Stimulated activated CD4-positive, alpha-beta T cell treated with anti-CD3 and anti-CD28 coated beads, Interleukin-4, amount 100 ng/mL, for 4 hours (primary cell): ENCODE measurements at regions not wholly inside any gene's neighbourhood (a gene's known extent, or its start where the extent isn't known, plus 50 kb on each side); places are given as distances from the start of the nearest gene placed in this dataset.

Source experiments
- DNase-seq, 2 experiments: peaks; one replicate each; pipeline ENCODE4 v3.0.0-alpha.2; 2020

DNA sequence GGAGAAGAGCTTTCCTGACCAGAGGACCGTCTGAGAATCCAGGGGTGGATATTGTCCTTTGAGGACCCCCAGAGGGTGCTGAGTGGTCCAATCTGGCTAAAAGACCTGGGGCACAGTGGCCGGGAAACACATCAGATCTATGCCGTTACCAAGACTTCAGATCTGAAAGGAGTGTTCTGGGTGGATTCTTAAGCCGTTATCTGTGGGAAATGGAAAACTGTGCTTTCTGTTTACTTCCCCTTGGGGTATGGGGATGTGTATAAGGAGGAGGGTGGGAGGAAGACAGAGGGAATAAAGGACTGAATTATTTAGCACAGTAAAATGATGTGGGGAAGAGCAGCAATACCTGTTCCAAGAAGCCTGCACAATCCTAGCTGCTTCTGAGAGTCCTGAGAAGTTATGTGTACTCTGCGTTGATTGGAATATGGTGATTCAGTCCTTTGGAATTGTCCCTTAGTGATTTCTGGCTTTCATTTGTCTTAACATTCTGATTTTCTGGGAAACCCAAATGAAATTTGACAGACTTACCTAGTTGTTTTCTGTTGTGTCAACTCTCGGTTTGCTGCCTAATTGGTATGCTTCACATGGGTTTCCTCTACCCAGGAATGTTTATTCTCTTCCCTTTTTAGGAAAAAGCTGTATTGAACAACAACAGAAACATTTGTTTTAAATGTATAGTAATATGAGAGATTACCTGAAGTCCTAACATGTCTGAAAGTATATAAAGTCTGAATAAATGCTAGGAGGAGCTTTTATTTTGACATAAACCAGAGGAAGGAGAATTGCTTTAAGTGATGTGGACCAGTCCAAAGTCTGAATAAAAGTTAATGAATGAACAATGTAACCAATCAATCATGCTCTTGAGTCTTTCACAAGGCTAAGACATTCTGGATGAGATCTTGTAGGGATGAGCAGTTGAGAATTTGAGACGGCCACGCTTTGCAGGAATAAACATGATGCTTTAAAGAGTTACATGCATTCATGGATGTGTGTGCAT is 427.1 kb upstream of the C2CD4B start:
- no peak for DNase-seq

DNA sequence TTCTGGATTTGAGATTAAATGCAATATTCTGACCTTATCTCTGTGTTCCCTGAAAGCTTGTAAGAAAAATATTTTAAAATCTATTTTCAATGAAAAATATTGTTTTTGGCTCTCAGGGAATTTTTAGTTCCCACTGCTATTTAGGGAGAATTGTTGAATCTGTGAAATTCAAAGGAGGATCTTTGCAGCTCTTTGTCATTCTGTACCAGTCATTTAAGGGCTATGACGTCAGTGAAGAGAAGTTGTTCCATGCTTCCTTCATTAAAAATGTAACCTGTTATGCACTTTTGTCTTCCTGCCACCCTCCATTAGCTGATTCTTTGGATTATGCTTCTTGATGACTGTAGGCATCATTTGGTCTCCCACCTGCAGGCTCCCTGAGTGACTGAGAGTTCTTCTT is 427.8 kb upstream of the C2CD4B start:
- DNase-seq, result no peak

DNA sequence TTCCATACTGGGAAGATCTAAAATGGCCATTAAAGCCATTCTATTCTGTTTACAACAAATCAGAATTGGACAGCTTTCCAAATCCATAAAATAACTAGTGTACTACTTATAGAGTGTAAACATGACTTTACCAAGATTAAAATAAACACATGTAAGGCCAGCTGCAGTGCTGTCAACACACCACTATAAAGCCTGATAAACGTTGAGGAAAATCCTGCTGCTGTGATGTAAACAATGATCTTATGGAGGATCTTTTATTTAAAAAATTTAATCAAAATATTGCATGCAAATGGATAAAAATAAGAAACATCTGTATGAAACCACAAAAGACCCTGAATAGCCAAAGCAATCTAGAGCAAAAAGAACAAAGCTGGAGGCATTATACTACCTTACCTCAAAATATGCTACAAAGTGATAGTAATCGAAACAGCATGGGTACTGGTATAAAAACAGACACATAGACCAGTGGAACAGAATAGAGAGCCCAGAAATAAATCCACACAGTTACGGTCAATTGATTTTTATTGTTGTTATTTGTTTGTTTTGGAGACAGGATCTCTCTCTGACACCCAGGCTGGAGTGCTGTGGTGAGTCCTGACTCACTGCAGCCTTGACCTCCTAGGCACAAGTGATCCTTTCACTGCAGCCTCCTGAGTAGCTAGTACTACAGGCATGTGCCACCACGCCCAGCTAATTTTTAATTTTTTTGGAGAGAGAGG is 428.8 kb upstream of the C2CD4B start:
- DNase-seq, result no peak

DNA sequence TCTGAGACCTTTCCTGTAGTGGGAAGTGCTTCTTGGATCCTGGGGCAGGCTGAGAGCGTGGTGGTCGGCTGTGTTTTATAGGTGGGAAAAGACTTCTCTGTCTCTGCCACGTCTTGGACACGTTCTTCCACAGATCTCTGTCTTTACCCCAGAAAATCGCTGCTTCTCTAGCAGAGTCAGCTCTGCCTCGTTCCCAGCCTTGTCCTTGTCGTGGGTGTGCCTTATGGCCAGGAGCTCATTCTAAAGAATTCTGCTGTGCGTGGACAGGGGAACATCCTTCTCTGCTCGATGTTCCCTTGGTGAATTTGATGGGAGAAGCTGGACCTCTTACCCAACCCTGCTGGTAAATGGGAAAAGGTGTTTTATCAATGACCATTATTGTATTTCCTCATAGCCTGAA is 433.1 kb upstream of the C2CD4B start:
- no peak for DNase-seq

DNA sequence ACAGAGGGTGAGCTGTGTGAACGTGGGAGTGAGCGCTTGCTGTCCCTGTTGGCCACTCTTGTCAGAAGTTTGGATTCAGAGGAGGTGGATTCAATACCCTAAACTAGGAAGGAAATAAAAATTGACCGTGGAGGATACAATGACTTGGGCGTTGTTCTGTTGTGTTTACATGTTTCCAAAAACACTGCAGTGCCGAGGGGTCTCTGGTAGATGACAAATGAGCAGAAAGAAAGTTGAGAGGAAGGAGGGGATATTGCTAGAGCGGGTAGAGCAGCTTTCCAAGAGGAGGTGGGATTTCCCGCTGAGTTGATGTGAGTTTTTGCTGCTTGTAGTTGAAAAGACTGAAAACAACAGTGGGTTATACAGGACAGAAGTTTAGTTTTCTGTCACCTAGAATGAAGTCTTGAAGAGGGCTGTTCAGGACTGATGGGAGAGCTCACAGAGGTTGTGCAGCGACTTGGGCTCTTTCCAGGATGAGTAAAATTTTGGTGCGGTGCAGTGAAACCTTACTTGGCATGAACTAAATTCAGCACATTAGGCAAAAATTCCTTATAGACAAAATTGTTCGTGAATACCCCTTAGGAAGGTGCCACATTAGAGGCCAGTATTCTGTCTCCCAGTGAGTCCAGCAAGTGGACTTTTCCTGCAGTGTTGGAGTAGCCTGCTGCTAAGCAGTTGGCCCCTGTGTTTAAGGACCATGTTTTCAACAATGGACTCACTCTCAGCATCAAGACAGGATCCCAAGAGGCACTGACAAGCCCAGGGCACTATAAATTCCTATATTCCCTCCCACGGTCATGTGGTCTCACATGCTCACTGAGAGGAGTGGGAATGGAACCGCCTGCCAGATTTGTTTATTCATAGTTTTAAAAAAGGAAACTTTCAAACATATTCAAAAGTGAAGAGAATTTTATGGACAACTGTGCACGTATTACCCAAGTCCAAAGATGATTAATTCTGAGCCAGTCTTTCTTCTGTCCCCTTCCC is 435.0 kb upstream of the C2CD4B start:
- DNase-seq, result no peak

DNA sequence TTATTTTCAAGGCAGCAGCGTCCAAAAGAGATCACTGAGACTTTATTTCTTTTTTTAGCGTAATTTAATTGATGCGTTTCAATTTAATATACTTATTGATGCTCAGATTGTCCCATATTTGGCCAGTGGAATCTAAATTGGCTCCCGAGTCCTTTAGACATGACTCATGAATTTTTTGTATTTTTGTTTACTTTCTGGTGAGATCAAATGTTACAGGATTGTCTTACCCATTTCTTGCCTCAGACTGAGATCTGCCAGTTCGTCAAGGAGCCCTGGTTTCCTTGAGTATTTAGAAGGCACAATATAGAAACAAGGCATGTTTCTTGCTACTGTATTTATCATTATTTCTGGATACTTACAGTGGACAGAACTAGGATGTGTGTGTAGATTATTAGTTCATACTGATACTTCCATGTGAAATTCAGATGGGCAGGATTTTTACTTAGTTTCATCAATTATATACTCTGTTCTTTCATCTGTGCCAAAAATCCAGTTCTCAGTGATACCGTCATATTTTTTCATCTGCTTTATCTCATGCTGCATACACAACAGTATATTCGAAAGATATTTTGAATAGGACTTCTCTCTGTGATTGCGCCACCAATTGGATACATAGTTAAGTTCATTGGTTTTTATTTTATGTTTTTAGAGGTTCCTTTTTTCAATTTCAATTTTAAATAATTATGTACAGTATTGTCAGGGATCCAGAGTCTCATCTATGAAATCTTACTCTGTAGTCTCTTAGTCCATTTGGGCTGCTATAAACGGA is 436.9 kb upstream of the C2CD4B start:
- no peak for DNase-seq

DNA sequence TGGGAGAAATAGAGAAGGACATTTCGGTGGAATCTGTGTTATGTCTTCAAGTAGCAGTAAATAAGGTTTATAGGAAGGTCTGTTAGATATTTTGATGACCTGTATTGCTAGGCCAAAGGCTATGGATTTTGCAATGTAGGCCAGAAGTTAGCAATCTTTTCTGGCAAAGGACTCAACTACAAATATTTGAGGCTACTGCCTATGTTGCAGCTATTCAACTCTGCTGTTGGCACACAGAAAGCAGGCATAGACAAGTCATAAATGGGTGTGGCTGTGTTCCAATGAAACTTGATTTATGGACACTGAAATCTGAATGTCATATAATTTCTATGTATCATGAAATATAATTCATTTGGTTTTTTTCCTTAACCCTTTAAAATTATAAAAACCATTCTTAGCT is 438.7 kb upstream of the C2CD4B start:
- DNase-seq, result no peak

DNA sequence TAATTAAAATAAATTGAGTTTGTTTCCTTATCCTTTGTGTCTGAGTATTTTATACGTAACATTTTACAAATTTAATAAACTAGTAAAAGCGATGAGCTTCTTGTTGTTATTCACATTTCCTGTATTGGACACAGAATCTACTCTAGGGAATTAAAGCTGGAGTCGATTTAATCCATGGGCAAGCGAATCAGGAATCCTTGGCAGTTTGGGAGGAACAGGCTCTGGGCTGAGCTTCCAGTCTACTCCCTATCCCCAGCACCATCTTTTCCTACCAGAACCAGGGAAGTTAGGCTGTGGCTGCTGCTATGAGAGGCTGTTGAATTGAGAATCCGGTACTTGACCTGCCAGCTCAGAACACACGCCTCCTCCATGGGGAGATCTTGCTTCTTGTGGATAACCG is 437.3 kb upstream of the TPM1 start:
- no peak for DNase-seq

DNA sequence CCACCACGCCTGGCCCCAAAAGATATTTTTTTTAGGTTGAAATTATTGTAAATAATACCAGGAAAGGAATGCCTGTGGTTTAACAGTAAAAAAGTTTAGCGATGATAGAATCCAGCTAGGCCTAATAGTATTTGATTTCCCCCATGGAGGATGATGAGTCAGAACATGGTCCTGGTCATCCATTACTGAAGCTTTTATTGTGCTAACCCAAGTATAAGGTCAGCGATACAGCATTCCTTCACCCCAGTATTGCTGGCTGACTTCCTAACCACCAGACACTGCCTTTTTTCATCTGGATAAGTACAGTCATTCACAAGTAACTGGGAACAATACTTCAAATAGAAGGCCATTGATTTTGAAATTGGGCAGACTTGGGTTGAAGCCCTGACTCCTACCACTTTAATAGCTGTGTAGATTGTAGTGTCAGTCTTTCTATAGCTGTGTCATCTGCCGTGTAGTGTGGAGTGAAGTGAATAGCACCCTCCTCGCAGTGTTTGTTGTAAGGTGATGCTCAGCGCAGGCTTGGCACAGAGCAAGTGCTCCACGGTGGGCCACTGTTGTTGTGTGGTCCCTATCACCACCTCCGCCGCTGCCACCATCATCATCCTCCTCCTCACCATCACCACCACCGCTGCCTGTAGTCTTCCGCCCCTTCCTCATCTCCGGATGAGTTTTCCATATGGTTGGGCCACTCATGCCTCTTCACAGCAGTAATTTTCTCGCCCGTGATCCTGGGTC is 436.0 kb upstream of the TPM1 start:
- DNase-seq, result no peak

DNA sequence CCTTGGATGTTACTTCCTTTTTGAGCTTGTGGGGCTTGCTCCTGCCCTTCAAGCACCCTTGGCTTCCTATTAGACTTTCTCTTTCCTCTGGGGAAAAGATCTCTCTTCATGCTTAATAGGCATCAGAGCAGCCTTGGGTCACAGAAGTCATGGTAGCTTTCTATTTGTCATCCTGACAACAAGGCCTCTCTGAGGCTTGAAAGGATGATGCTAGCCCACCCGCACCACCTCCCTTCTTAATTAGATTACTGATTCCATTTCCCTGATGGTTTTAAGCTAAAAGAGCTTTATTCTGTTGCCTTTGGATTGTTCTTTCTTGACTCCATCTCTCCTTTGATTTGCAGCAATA is 435.5 kb upstream of the TPM1 start:
- DNase-seq, result no peak

DNA sequence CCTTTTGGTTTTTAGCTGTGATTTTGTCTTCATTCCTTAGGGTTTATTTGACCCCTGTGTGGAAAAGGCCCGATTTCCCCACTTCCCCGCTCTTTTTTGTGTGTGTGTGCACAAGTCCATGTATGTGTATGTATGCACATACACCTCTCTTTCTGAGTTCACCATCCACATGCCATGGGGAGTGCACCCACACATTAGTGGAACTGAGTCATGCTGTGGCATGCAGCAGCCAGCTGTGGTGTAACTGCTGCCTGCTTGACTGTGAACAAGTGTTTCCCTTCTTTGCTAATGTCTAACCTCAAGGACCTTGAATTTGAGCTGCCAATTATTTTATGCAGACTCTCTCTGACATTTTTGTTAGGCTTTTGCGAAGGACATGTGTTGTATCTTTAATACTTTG is 434.9 kb upstream of the TPM1 start:
- DNase-seq, result no peak

DNA sequence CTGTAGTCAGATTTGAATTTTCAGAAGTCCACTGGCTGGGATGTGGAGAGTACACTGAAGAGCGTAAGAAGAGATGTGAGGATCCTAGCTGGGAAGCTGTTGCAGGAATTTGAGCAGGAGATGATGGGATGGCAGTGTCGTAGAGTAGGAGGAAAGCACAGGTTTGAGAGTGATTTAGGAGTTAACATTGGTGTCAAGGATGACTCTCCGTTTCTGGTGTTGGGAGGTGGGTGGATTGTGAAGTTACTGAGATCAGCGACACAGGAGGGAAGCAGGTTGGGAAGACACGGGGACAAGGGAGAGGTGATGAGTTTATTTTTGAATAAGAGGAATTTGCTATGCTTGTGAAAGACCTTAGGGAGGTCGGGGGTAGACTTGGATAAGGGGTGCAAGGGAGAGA is 434.2 kb upstream of the TPM1 start:
- no peak for DNase-seq

DNA sequence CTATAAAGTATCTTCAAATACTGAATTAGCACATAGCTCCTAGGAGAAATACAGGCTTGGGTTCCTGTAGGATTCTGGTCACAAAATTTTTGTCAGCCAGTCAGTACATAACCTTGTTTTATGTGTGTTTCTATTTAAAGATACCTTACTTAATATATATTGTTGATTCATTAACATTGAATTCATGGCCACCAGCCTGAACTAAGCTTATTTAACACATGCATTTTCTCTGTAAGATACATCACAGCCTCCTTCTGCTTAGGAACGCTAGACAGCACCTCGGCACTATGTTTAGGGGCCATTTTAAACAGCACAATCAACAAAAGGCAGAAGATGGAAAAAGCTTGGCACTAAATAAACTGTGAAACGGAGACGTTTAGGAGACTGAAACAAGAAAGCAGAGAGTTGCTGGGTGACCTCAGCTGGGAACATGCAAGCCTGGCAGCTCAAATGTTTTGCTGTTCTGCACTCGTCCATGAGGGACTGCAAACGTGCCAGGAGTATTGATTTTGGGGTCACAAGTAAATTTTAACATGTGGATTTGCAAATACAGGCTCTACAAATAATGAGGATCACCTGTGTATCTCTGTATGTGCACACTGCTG is 432.2 kb upstream of the TPM1 start:
- DNase-seq, result no peak

DNA sequence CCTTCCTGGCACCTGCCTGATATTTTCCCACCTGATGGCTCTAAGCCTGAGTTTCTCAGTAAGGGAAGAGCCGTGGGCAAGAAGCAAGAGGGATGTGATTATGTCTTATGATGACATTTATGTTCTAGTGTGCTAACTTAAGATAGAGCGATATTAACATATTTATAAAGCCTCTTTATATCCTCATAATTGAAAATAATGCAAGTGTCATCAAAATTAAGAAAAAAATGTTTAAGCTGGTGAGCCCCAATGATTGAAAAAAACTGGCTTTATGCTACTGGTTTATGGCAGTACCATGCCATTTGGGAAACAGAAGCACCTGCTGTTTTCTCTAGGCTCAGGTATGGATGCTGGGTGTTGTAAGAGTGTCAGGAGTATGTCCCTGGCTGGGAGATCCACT is 431.5 kb upstream of the TPM1 start:
- no peak for DNase-seq

DNA sequence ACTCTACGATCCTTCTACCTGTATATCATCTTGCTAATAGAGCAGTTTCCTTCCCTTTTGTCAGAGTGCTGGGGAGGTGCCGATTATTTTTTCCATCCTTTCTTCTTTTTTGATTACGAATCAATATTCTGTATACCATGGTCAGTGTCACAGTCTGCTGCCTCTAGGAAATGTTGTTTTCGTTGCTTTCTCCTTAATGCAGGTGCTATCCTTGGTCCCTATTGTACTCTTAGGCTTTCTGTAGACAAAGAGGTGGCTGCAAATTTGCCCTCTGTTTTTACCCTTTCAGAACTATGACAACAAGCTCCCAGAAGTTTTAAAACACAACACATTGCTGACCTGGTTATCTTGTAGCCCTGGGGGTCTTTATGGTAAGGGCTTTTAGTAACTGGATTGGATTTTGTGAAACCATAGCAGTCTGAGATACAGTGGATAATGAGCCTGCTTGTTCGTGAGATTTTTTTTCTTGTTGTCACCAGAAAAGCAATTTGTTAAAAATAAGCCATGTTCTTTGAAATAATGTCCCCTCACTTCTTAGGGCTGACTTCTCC is 430.3 kb upstream of the TPM1 start:
- no peak for DNase-seq

DNA sequence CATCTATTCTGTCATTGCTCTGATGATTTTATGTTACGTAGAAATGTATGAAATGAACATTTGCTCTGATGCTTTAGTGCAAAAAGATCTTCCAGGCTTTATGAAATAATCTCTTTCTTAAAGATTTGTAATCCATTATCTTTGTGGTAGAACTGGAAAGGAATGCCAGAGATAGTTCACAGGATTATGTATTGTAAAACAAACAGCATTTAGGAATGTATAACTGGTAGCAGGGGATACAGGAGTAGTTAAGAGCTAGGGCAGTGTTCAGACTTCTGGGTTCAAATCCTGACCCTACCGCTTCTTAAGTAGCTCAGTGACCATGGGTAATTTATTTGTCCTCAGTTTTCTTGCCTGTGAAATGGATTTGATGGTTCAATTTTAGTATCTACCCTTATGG is 429.8 kb upstream of the TPM1 start:
- DNase-seq, result no peak

DNA sequence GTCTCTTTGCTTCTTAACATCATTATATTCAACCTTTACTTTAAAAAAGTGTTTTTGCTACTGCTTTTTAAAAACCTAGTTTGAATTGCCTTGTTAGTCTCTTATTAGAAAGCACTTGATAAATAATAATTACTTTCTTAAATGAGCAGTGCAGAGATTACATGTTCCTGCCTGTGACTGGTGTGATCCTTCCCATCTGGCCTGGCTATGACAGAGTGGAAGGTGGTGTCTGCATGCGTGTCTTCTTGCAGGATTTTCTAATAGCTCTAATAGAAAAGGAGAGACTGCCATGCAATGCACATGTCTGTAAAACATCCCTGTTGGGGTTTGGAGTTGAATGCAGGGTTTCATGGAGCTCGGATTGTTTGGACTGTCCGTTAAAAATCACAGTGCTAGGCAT is 425.8 kb upstream of the TPM1 start:
- DNase-seq, result no peak

DNA sequence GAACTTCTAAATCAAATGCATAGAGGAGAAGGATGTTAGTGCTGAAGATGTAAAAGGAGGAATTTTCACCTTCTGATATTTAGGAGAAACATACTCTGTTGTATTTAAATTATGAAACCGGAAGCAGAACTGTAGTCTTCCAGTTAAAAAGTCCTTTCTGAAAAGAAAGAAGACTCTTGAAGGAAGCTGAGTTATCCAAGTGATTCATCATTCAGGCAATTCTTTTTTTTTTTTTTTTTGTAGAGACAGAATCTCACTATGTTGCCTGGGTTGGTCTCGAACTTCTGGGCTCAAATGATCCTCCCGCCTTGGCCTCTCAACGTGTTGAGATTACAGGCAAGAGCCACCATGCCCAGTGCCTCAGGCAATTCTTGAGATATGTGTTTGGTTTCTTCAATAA is 424.8 kb upstream of the TPM1 start:
- DNase-seq, result no peak

DNA sequence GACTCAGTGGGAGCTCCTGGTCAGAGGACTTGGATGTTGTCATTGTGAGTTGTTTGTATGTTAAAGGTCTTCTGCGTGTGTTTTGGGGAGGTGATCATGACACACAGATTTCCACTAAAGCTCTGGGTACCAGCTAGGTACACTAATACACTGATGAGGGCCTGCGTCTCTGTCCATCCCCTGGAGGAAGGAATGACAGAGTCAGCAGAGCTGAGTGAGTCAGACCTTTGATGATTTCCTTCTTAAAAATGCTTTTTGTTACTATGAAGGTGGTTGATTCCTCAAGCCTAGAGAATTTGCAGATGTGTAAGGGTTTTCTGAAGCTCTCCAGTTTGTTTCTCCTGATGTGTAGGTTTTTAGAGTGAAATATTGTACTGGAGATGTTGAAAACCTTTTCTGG is 424.1 kb upstream of the TPM1 start:
- no peak for DNase-seq

DNA sequence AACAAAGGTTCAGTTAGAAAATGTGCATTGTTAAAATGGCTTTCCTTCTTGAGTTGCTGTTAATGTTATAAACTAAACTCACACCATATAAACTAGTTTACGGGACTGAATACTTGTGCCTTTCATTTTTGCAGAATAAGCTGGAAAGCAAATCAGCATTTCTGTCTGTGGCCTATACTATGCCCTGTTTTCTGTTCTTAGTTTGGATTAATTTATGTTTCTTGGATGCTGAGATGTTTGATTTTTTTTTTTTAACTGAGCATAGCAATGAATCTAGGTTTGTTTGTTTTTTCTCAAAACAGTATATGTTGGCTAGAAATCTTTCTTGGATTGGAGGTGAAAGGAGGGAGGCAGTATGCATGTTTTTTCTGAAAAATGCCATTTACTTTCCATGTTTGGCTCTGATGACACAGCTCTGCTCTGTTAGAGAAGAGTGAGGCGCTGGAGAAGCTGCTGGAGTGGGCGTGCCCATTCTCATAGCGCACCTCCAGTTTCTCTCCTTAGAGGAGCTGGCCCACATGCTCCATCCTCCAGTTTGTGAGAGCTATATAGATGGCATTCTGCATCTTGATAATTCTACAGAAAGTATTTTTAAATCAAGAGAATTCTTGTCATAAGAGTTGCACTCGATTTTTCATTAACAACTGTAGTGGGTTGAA is 423.6 kb upstream of the TPM1 start:
- DNase-seq, result no peak
